ENCODE measurements at regions not wholly inside any gene's neighbourhood (a gene's known extent, or its start where the extent isn't known, plus 50 kb on each side); places are given as distances from the start of the nearest gene placed in this dataset.

DNA sequence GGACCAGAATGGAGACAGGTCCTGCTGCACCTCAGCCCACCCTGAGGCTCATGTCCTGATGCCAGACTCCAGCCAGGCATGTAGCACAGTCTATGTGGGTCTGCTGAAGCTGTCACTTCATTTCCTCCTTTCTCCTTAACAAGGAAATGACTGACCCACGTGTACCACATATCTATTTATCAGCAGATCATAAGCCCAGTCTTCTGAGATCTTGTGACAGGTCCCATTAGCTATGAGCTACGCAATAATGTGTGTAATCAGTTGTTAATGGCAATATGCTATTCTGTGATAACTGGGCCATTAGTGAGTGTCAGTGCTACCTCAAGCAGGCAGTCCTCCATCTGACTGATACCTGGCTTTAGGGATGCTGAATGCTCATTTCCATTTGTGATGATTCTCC, 615.3 kb downstream of the BCL11A start:
- Histone ChIP-seq H3K27ac (no peak overlapping the region), H3K4me2 (no peak overlapping the region), H3K9me3 (no peaks in the 10 kb centered on the region), H3K4me1 (no peaks in the 10 kb centered on the region), H3K4me3 (no peak overlapping the region)
- no peak for FAIRE-seq
- POLR2A ChIA-PET, result no interaction called here
- CTCF ChIA-PET, result interaction anchor here (0.6 kb wide), 1 partner anchor 34 kb away, joined by 3 read pairs; no protein-coding TSS in a partner anchor
- ATAC-seq, result no peak
- DNase-seq (ENCODE audit: low read depth in 1 of 2, low spot score in 1 of 2), result no peak
- WGBS (ENCODE audit: missing lambda C conversion rate), result 0% methylated on average over 2 of the region's 2 CpGs
- no peak for TF ChIP-seq EP300 (IDR thresholded peaks at IDR 0.05)
- no peak for TF ChIP-seq POLR2A (IDR thresholded peaks at IDR 0.05; ENCODE audit: low read length)
- TF ChIP-seq FOSB (CRISPR knock-in tag; IDR thresholded peaks at IDR 0.05), result no peak
- TF ChIP-seq NFE2L2 (conservative IDR thresholded peaks at IDR 0.05; ENCODE audit: low read length), result no peak
- no peak for TF ChIP-seq GATA3 (IDR thresholded peaks at IDR 0.05; ENCODE audit: borderline replicate concordance)
- TF ChIP-seq PHF8 (IDR thresholded peaks at IDR 0.05; ENCODE audit: borderline replicate concordance, low read depth), result no peak
- TF ChIP-seq NR3C1 (IDR thresholded peaks at IDR 0.05), result no peak

DNA sequence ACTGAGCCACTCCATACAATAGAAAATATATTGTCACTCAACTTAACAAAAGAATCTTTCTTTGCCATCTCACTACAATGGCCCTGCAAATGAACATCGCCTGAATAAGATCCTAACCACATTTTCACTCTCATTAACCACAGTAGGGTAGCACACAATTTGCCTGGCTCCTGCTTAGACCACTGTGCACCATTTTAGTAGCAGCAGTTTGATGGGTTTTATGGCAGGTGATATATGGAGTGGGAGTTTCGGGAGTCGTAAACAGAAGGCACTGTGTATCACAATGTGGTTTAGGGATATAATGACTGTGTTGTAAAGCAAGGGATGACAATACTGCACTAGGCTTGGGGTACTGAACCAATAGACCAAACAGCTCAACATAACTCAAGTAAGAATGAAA, 617.4 kb downstream of the BCL11A start:
- FAIRE-seq (no peak), ATAC-seq (no peak), DNase-seq (ENCODE audit: low read depth in 1 of 2, low spot score in 1 of 2) (no peak)
- TF ChIP-seq NPAS2 (CRISPR knock-in tag; IDR thresholded peaks at IDR 0.05; ENCODE audit: borderline replicate concordance), result no peak
- no peak for TF ChIP-seq FOSB (CRISPR knock-in tag; IDR thresholded peaks at IDR 0.05)
- no peak for TF ChIP-seq ZFP36 (IDR thresholded peaks at IDR 0.05; ENCODE audit: borderline replicate concordance, partially characterized antibody)
- TF ChIP-seq JUNB (IDR thresholded peaks at IDR 0.05), result no peak
- TF ChIP-seq HOXB5 (CRISPR knock-in tag; IDR thresholded peaks at IDR 0.05), result no peak
- TF ChIP-seq PHF8 (IDR thresholded peaks at IDR 0.05; ENCODE audit: borderline replicate concordance, low read depth), result no peak
- TF ChIP-seq, protein P1, sequence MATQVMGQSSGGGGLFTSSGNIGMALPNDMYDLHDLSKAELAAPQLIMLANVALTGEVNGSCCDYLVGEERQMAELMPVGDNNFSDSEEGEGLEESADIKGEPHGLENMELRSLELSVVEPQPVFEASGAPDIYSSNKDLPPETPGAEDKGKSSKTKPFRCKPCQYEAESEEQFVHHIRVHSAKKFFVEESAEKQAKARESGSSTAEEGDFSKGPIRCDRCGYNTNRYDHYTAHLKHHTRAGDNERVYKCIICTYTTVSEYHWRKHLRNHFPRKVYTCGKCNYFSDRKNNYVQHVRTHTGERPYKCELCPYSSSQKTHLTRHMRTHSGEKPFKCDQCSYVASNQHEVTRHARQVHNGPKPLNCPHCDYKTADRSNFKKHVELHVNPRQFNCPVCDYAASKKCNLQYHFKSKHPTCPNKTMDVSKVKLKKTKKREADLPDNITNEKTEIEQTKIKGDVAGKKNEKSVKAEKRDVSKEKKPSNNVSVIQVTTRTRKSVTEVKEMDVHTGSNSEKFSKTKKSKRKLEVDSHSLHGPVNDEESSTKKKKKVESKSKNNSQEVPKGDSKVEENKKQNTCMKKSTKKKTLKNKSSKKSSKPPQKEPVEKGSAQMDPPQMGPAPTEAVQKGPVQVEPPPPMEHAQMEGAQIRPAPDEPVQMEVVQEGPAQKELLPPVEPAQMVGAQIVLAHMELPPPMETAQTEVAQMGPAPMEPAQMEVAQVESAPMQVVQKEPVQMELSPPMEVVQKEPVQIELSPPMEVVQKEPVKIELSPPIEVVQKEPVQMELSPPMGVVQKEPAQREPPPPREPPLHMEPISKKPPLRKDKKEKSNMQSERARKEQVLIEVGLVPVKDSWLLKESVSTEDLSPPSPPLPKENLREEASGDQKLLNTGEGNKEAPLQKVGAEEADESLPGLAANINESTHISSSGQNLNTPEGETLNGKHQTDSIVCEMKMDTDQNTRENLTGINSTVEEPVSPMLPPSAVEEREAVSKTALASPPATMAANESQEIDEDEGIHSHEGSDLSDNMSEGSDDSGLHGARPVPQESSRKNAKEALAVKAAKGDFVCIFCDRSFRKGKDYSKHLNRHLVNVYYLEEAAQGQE (IDR thresholded peaks at IDR 0.05), result no peak
- no peaks in the 10 kb centered on the region for H3K9me3 ChIP-seq
- CTCF ChIA-PET, result no interaction called here
- no peak overlapping the region for H3K27ac ChIP-seq
- WGBS (ENCODE audit: missing lambda C conversion rate), result 24% methylated on average over 3 of the region's 3 CpGs
- no peak overlapping the region for H3K4me2 ChIP-seq
- POLR2A ChIA-PET, result no interaction called here
- H3K4me1 ChIP-seq, result no peaks in the 10 kb centered on the region
- H3K4me3 ChIP-seq, result no peak overlapping the region

DNA sequence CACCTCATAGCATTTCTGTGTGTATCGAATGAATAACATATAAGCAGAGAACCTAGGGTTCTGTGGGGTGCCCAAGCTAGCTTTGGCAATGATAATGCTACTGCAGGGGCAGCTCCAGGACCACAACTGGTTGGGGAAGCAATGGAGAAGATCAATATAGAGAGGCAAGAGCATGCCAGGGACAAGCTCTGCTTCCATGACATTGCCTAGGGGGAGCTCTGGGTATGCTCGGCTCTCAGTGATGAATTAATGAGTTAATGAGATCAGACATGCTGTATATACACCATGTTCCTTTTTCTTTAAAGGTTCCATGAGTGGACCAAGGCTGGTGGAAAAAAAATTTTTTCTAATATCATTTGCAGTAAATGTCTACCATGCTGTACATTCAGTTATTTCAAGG, 618.4 kb downstream of the BCL11A start:
- Histone ChIP-seq H3K27ac (no peak overlapping the region), H3K9me3 (no peaks in the 10 kb centered on the region), H3K4me1 (no peaks in the 10 kb centered on the region), H3K4me3 (no peak overlapping the region), H3K4me2 (no peak overlapping the region)
- ATAC-seq, result no peak
- FAIRE-seq, result no peak
- CTCF ChIA-PET, result no interaction called here
- no peak for DNase-seq (ENCODE audit: low read depth in 1 of 2, low spot score in 1 of 2)
- no peak for TF ChIP-seq KDM5A (IDR thresholded peaks at IDR 0.05)
- POLR2A ChIA-PET, result no interaction called here
- WGBS (ENCODE audit: missing lambda C conversion rate), result 2% methylated on average over 2 of the region's 2 CpGs

DNA sequence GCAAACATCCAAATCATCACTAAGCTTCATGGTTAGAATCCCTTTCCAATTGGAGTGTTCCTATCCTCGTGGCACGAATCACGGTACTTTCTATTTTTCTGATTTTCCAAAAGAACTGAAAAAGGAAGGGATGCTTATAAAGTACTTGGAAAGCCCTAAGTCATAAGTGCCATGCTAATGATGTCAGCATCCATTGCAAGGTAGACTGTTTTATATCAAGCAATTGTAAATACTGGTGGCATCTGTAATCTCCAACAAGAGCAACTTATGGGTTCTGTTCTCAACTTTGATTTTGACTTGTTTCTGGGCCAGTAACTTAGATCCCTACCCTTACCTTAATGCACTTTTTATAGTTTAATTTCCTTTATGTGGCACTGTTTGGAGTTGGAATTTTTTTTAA, 619.5 kb downstream of the BCL11A start:
- DNase-seq (ENCODE audit: low read depth in 1 of 2, low spot score in 1 of 2) (no peak), FAIRE-seq (no peak), ATAC-seq (no peak)
- H3K4me1 ChIP-seq, result no peaks in the 10 kb centered on the region
- 4% methylated on average over 3 of the region's 3 CpGs for WGBS (ENCODE audit: missing lambda C conversion rate)
- no peaks in the 10 kb centered on the region for H3K9me3 ChIP-seq
- H3K4me2 ChIP-seq, result no peak overlapping the region
- ChIA-PET CTCF (interaction anchor here (1.5 kb wide), 1 partner anchor 11 kb away, joined by 3 read pairs; no protein-coding TSS in a partner anchor), POLR2A (no interaction called here)
- no peak for TF ChIP-seq CBX2 (IDR thresholded peaks at IDR 0.05; ENCODE audit: borderline replicate concordance, low read depth)
- no peak for TF ChIP-seq RFX5 (IDR thresholded peaks at IDR 0.05)
- no peak for TF ChIP-seq NR3C1 (IDR thresholded peaks at IDR 0.05)
- TF ChIP-seq SMC3 (IDR thresholded peaks at IDR 0.05), result no peak
- TF ChIP-seq, protein P1 (IDR thresholded peaks at IDR 0.05), result no peak
- no peak for TF ChIP-seq TFCP2L1 (CRISPR knock-in tag; IDR thresholded peaks at IDR 0.05)
- TF ChIP-seq, protein P2, sequence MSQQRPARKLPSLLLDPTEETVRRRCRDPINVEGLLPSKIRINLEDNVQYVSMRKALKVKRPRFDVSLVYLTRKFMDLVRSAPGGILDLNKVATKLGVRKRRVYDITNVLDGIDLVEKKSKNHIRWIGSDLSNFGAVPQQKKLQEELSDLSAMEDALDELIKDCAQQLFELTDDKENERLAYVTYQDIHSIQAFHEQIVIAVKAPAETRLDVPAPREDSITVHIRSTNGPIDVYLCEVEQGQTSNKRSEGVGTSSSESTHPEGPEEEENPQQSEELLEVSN (IDR thresholded peaks at IDR 0.05; ENCODE audit: borderline replicate concordance, low read depth), result no peak
- TF ChIP-seq RNF2 (IDR thresholded peaks at IDR 0.05; ENCODE audit: borderline replicate concordance, low read depth), result no peak
- TF ChIP-seq RAD21 (conservative IDR thresholded peaks at IDR 0.05 in 1 of 2, IDR thresholded peaks at IDR 0.05 in 1 of 2), result no peak
- no peak for TF ChIP-seq FOXS1 (CRISPR knock-in tag; IDR thresholded peaks at IDR 0.05)
- H3K4me3 ChIP-seq, result no peak overlapping the region
- no peak overlapping the region for H3K27ac ChIP-seq

All from A549 (cell line).